K562 (cell line): ENCODE measurements at regions not wholly inside any gene's neighbourhood (a gene's known extent, or its start where the extent isn't known, plus 50 kb on each side); places are given as distances from the start of the nearest gene placed in this dataset.

Experiments
- EHMT2 ChIP-seq: fragments of 450-650 bp; IDR thresholded peaks from 2 replicates; pipeline ENCODE4 v1.6.1; 2018; ENCODE audit warnings: antibody characterized with exemption
- EP400 ChIP-seq: fragments of 450-650 bp; IDR thresholded peaks from 2 replicates; pipeline ENCODE4 v1.6.1; 2017; ENCODE audit warnings: antibody characterized with exemption, mild to moderate bottlenecking, moderate library complexity
- ERF ChIP-seq: fragments of 450-650 bp; formaldehyde crosslinking; IDR thresholded peaks from 2 replicates; pipeline ENCODE4 v1.4.0; 2020; ENCODE audit warnings: mild to moderate bottlenecking, mixed read lengths
- KLF16 ChIP-seq: IDR thresholded peaks from 2 replicates; pipeline ENCODE4 v1.6.1; 2016; ENCODE audit warnings: antibody characterized with exemption
- MED1 ChIP-seq: sonication (generic); formaldehyde crosslinking; IDR thresholded peaks from 2 replicates; pipeline ENCODE4 v1.8.1; 2023; ENCODE audit warnings: missing genetic modification reagents, borderline replicate concordance
- PHB ChIP-seq: fragments of 250-450 bp; sonication (Bioruptor Pico); IDR thresholded peaks from 2 replicates; pipeline ENCODE4 v1.5.0; 2021
- RB1 ChIP-seq: fragments of 450-650 bp; IDR thresholded peaks from 2 replicates; pipeline ENCODE4 v1.6.1; 2017; ENCODE audit warnings: low read depth, mild to moderate bottlenecking
- RNF219 ChIP-seq: fragments of 250-450 bp; sonication (Bioruptor Pico); IDR thresholded peaks from 2 replicates; pipeline ENCODE4 v1.5.0; 2022; ENCODE audit warnings: mild to moderate bottlenecking
- SLC30A9 ChIP-seq: fragments of 250-450 bp; sonication (Bioruptor Pico); IDR thresholded peaks from 2 replicates; pipeline ENCODE4 v1.8.0; 2022; ENCODE audit warnings: mild to moderate bottlenecking, moderate library complexity
- TAL1 ChIP-seq: fragments of 450-650 bp; IDR thresholded peaks from 2 replicates; pipeline ENCODE4 v1.6.1; 2016; ENCODE audit warnings: mild to moderate bottlenecking
- XRCC4 ChIP-seq: IDR thresholded peaks from one replicate; pipeline ENCODE4 v1.6.1; 2011; ENCODE audit not compliant: insufficient read depth, insufficient read length; ENCODE audit errors: extremely low read depth
- ZKSCAN3 ChIP-seq: fragments of 250-450 bp; sonication (Bioruptor Pico); IDR thresholded peaks from 2 replicates; pipeline ENCODE4 v1.4.0; 2020
- ZNF140 ChIP-seq: fragments of 250-450 bp; sonication (Bioruptor Pico); IDR thresholded peaks from 2 replicates; pipeline ENCODE4 v1.8.0; 2021; ENCODE audit warnings: moderate library complexity, mild to moderate bottlenecking, inconsistent platforms
- ZNF277 ChIP-seq: fragments of 250-450 bp; sonication (Bioruptor Pico); IDR thresholded peaks from 2 replicates; pipeline ENCODE4 v1.8.0; 2022; ENCODE audit warnings: inconsistent platforms, mild to moderate bottlenecking, moderate library complexity, borderline replicate concordance
- ZNF407 ChIP-seq: fragments of 450-650 bp; IDR thresholded peaks from 2 replicates; pipeline ENCODE4 v1.6.1; 2016; ENCODE audit warnings: low read depth
- ZNF507 ChIP-seq: conservative IDR thresholded peaks from 2 replicates; pipeline ENCODE4 v1.6.1; 2017; ENCODE audit warnings: missing genetic modification characterization, missing compliant biosample characterization
- ZNF695 ChIP-seq: fragments of 450-650 bp; formaldehyde crosslinking; IDR thresholded peaks from 2 replicates; pipeline ENCODE4 v1.4.0; 2020; ENCODE audit warnings: mild to moderate bottlenecking, moderate library complexity
- ZNF830 ChIP-seq: fragments of 250-450 bp; sonication (Bioruptor Pico); IDR thresholded peaks from 2 replicates; pipeline ENCODE4 v1.5.0; 2021; ENCODE audit warnings: mild to moderate bottlenecking
- ZZZ3 ChIP-seq: fragments of 450-650 bp; IDR thresholded peaks from 2 replicates; pipeline ENCODE4 v1.6.1; 2016; ENCODE audit warnings: antibody characterized with exemption, mild to moderate bottlenecking, moderate library complexity

GRCh38 chr16:85347213-85347591 lies 234.9 kb upstream of the CIBAR2 start (continued):
- TF ChIP-seq RNF219: no peak
- TF ChIP-seq ZKSCAN3 (CRISPR knock-in tag): no peak
- TF ChIP-seq SLC30A9 (CRISPR knock-in tag): no peak
- no peak for TF ChIP-seq EHMT2
- no peak for TF ChIP-seq ZNF695 (CRISPR knock-in tag)
- no peak for TF ChIP-seq MED1
- no peak for TF ChIP-seq ERF (CRISPR knock-in tag)
- no peak for TF ChIP-seq ZNF407
- TF ChIP-seq ZZZ3: no peak
- TF ChIP-seq XRCC4: no peak
- no peak for TF ChIP-seq ZNF830 (CRISPR knock-in tag)
- TF ChIP-seq RB1: peak; percentile 86
- no peak for TF ChIP-seq TAL1
- no peak for TF ChIP-seq PHB (CRISPR knock-in tag)
- TF ChIP-seq ZNF140 (CRISPR knock-in tag): no peak
- TF ChIP-seq ZNF507: no peak
- no peak for TF ChIP-seq ZNF277 (CRISPR knock-in tag)
- TF ChIP-seq EP400: no peak
- TF ChIP-seq KLF16: 0 out of 2 replicates have a peak, but pooled peaks have one; percentile 14
